G401 (cell line): ENCODE measurements at regions not wholly inside any gene's neighbourhood (a gene's known extent, or its start where the extent isn't known, plus 50 kb on each side); places are given as distances from the start of the nearest gene placed in this dataset.

Experiments
- DNase-seq: peaks from one replicate; pipeline ENCODE4 v3.0.0-alpha.2; 2015; ENCODE audit warnings: low spot score
- in situ Hi-C: cut with HindIII; loops from 2 replicates; pipeline ENCODE4 v1.10.0; 2016; ENCODE audit warnings: low sequenced_read_pairs, mixed read lengths

DNA sequence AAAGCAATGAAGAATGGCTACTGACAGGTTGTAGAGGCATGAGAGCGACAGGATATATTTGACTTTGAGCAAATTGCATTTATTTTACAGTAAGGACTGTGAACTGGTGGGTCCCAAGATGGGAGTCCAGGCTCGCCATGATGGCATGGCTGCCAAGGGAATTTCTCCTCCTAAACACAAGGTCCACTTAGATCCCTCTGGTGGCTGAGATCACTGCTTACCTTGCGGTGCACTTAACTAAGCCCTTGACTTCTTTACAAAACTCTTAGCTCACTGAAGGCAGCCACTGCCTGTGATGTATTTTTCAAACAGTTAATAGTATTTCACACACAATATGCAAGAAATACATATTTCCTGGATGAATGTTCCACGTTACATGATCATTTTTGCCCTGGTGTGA lies 50.3 kb upstream of the SORBS2 start:
- DNase-seq = no peak
- in situ Hi-C loops = no loop called here

DNA sequence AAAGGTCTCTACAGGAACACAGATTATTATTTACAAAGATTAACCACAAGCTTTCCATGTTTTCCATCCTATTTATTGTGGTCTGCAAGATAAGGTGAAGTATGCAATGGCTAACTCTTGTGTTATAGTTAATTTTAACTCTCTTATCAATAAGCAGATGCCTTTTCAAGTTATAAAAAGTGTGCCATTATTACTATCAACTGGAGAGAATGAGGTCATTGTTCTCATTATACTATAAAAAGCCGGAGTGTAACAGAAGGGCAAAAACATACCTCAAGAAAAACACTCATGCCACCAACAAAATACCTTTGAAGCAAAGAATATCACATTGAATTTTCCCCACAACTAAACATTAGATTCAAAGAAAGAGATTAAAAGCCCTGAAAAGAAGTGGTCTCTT lies 52.0 kb upstream of the SORBS2 start:
- in situ Hi-C loops = no loop called here
- DNase-seq = no peak

DNA sequence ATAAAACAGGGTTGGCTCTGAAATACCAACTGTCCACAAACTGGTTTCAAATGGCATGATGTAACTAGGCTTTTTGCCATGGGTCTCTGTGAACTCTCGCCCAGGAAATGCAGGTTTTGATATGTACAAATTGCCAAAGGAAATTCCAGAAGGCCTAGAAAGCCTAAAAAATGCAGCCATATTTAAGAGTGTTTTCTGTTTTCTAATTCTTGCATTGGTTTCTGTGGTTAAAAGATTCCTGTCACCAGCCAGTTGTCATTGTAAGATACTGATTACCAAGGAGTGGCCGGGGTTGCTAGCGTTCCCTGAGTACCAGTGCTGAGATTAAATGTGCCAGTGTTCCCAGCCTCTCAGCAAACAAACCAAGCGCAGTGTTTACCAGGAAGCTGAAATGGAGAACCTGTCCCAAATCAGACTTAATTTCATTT lies 53.9 kb upstream of the SORBS2 start:
- no peak for DNase-seq

DNA sequence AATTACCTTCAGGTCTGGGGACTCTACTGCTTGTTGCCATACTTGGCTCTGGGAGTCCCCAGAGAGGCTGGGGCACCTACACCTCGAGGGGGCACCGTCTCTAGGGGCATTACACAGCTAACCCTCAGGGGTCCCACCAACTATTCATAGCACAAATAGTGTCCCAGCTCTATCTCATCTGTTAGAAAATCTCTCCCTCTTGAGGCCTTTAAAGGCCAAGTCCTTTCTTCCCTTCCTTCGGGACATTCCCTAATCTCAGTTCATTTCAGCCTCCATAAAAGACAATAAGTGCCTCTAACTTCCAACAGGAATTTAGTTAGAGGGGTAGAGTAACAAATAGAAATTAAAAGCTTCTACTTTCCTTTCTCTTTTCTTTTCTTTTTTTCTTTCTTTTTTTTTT lies 55.8 kb upstream of the SORBS2 start:
- in situ Hi-C loops = no loop called here
- no peak for DNase-seq

More for the DNA sequence above, 53.9 kb upstream of the SORBS2 start:
- in situ Hi-C loops = no loop called here

DNA sequence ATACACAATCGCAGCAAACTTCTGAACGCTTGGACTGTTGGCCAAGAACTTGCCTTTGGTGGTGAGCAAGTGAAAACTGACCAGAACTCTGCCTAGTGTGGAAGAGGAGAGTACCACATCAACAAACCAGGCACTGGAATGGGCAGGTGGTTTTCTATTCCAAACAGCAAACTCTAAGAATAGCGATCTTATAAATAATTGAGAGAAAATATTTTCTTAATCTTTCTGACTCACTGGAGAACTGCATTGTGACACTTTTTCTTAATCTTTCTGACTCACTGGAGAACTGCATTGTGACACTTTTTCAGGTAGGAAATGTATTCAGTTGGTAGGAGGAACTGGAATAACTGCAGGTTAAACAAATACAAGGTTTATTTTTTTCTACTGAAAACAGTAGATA lies 57.0 kb upstream of the SORBS2 start:
- no peak for DNase-seq
- in situ Hi-C loops = no loop called here

DNA sequence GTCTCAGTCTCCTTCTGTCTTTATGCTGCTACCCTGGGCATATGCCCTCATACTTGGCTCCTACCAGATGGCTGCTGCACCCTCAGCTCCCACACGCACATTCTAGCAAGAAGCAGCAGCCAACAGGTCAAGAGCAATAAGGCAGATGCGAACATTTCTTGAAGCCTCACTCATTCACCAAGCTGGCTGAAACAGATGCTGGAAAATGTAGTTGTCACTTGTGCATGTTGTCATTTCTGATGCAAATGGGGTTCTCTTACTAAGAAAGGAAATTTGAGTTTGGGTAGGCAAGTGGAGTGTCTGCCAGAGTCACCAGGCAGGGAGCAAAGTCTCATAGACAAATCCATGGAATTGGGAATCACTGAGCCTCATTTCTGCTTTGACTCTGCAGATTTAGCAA lies 57.4 kb upstream of the SORBS2 start:
- in situ Hi-C loops = no loop called here
- no peak for DNase-seq

DNA sequence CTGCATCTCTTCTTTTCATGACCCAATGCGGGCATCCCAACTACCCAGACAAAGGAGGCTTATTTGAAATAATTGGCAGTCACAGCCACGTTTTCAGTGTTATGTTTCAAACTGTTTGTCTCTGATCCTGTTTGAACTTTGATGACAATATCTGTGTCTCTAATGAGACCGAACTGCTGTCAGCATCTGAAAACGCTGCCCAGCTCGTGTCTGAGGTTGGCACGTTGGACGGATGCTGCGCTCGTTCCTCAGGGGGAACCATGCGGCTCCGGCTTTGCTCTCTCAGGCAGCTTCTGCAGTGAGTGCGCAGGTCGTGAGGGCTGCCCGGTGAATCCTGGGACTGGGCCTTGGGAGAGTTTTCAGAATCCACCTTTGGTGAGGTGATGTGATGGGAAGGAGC lies 58.4 kb upstream of the SORBS2 start:
- no peak for DNase-seq
- in situ Hi-C loops = no loop called here

DNA sequence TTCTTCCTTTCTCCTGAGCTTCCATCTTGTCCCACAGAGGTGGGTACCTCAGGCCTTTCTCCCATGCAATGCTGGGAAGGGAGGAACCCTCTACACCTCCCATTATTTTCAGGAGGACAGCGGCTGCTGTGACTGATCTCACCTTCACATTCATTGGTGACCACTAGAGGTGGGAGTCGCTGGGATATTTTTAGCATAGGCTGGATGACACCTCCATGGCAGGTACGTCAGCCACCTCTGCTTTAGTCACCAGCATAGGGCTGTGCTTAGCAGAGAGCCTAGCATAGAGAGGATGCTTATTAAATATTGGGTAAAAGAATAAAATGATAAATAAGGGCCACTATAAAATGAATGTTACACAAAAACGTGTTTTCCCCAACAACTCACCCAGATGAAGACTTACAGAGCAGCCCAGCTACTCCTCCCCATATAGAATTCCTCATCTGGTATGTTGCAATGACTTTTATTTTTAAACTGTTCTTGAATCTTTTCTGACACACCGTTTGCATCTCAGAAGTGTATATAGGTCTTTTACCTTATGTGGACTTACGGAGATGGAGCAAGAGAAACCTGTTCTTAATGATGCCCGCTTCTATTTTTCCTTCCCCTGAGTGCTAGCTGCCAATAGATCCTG lies 60.9 kb upstream of the SORBS2 start:
- in situ Hi-C loops = no loop called here
- DNase-seq = no peak

DNA sequence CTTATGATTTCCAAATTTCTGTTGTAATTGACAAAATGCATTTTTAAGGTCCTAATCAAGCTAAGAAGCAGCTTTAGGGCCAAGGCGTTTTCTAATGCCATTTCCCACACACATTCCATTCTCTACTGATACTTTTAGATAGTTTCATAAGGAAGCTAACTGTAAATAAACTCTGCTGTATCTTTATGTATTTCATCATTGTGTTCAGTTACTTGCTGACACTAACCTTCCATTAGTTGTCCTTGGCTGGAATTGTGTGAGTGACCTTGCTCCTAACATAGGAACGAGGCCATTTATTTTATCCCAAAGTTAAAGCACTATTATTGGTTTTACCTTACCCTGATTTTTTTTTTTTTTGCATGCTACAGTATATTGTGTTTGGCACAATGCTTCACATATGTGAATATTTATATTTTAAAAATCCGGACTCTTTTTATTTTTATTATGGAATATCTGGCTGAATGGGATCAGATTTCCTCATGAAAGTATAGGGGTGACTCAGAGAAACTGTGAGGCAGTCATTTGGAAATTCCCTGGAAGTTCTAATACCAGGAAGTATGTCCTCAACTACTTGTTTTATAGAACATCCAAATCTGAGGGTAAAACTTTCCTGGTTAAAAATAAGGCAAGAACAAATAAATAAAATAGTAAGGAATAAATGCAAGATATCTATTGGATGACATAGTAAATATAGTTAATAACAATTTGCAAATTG lies 62.7 kb upstream of the SORBS2 start:
- in situ Hi-C loops = no loop called here
- no peak for DNase-seq

DNA sequence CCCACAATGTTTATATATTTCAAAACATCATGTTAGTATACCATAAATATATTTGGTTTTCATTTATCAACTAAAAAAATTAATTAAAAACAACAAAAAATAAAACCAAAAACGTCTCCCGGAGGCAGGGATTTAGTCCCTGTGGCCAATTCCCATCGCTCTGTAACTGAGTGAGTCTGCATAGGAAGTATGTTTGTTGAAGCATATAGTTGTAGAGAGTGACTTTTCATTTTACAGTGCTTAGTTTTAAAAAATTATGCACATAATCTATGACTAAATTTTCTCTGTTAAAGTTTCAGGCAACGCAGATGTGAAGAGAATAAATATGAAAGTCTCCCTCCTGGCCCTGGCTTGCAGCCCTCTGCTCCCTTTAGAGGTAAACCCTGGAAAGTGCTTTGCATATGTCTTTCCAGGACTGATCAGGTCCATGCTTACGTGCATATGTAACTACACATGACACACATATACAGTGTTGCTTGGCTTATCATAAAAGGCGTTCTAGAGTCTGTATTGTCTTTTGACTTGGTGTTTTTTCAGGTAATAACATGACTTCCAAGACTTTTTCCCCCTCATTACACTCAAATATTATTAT lies 63.4 kb upstream of the SORBS2 start:
- in situ Hi-C loops = no loop called here

DNA sequence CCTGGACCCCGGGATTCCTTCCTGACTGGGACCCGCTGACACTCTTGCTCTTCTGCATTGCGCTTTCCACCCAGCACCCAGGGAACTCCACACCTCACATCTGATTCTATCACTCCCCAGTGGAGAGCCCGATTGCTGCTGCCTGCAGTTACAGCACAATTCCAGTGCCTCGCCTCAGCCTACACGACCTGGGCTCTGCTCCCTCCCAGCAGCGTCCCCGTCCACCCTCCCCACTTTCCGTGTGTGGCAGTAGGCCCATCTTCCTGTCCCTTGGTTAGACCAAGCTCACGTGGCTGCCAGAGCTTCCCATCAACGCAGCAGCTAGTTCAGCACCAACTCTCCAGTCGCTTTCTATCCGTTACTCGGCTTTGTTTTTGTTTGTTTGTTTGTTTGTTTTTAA lies 66.6 kb upstream of the SORBS2 start:
- no peak for DNase-seq
- in situ Hi-C loops = no loop called here

More for the DNA sequence above, 63.4 kb upstream of the SORBS2 start:
- no peak for DNase-seq

DNA sequence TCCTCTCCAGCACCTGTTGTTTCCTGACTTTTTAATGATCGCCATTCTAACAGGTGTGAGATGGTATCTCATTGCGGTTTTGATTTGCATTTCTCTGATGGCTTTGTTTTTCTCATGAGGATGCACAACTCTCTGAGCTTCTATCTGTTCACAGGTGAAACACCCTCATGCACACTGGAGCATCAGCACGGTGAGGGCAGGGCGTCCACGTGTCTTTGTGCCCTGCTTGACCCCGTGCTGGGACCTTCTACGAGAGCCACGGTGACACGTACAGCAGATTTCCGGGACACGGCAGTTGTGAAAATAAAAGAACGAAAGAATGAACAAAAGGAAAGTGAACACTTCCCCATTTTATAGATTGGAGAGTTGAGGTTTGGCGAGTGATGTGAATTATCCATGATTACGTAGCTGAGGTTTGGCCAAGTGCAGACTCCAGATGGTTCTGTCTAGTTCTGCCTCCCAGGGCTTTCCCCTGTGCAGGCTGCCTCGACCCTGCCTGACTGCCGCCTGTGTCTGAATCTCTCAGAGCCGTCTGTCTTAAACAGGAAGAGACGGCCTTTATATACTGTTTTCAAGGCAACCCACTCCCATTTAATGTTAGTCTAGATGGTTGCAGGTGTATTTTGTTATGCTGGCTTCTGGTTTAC lies 67.8 kb upstream of the SORBS2 start:
- DNase-seq = no peak
- in situ Hi-C loops = no loop called here

DNA sequence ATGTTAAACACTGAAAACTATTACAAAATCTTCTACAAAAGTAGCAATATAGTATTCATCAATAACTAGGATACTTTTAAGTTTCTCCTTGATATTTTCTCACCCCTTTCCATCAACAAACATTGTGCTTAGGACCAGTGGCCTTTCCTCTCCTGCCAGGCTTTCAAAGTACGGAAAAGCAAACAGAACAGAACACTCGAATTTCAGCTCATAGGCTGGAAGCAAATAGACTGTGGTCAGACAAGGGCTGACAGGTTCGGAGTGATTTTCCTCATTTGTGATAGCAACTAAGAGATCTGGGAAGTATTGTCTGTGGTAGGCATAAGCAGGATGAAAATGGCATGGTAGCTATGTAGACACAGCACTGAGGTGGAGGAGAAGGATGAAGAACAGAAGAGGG lies 68.6 kb upstream of the SORBS2 start:
- in situ Hi-C loops = no loop called here
- DNase-seq = no peak

DNA sequence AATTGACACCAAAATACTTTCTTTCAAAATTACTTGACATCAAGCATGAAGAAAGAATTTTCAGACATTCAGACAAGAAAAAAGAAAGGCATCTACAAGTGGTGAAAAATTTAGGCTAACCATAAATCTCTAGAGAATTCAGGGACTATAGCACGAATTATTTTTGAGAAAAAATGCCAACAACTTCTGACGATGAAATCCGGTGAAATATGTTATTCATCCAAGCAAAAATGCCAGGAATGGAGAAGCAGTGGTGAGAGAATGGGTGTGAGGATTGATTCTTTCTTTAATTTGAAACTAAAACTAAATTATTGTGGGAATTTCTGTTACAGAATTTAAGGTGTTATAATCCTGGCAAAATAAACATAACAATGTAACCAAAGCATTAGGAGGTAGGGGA lies 69.4 kb upstream of the SORBS2 start:
- in situ Hi-C loops = no loop called here
- DNase-seq = no peak

DNA sequence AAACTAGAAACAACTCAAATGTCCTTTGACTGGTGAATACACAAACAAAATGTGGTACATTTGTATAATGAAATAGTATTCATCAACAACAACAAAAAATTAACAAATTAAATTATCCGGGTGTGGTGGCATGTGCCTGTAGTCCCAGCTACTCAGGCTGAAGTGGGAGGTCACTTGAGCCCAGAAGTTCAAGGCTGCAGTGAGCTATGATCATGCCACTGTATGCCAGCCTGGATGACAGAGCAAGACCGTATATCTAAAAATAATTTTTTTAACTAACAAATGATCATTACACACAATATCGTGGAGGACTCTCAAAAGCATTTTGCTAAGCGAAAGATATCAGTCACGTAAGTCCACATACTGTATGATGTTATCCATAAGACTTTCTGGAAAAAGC lies 71.6 kb upstream of the SORBS2 start:
- in situ Hi-C loops = no loop called here
- no peak for DNase-seq

DNA sequence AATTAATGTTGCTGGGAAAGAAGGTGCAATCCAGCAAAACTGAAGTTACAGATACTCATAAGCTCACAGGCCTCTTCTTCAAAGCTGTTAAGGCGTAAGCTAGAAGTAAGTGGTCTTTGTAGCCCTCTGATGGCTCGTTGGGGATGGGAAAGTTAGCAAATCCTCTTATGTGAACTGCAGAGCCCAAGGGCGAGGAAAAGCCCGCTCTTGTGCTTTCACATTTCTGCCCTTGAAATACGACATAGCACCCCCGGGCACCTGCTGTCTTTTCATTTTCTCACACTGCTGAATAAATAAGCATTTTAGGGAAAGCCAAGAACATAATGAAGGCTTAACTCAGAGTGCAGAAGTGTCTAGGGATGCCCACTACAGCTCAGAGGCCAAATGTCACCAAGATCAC lies 73.1 kb upstream of the SORBS2 start:
- in situ Hi-C loops = loop anchor here (5.0 kb wide), 1 partner anchor 33 kb away; no protein-coding TSS in a partner anchor
- no peak for DNase-seq

DNA sequence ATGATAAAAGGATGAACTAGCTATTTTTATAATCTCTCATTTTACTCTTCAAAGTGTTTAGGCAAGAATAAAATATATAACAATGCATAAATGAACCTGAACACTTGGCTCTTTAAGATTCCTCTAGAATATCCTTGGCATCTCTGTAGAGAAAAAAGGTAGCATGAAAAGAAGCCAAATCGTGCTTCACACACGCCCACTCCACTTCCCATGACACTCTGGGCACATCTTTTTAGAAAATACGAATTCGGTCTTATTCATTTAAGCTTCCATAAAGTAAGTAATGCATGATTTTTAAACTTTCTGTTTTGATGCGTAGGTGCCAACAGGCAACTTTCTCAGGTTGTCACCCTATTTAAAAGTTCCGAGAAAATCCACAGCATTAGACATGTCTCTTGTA lies 73.6 kb upstream of the SORBS2 start:
- DNase-seq = no peak
- in situ Hi-C loops = loop anchor here (5.0 kb wide), 1 partner anchor 33 kb away; no protein-coding TSS in a partner anchor

DNA sequence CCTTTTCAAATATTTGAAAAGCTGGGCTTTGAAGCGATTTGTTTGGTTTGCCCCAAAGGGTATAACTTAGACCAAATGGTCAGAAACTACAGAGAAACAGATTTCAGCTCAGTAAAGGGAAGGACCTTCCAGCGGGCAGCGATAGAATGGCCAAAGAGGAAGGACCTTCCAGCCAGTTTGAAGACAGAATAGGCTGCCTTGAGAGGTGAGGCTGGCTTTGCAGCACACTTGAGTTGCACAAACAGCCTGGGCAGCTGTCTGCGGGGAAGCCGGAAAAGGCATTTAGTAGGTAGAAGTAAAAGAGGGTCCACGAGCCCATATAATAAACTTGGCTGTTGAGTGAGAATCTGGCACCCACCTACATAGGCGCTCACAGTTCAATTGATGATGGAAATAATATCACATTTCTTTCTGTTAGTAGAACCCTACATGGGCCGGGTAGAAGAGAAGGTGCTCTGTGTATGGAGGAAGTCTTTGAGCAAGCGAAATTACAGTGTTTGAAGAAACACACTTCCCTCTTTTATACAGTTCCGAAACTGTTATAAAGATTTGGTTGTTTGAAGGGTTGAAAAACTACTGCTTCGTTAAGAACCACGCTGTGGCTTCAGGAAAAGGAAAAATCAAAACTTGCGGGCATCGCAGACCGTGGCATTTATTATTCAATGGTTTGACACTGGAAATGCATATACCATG lies 75.0 kb upstream of the SORBS2 start:
- no peak for DNase-seq
- in situ Hi-C loops = loop anchor here (5.0 kb wide), 1 partner anchor 35 kb away; no protein-coding TSS in a partner anchor

DNA sequence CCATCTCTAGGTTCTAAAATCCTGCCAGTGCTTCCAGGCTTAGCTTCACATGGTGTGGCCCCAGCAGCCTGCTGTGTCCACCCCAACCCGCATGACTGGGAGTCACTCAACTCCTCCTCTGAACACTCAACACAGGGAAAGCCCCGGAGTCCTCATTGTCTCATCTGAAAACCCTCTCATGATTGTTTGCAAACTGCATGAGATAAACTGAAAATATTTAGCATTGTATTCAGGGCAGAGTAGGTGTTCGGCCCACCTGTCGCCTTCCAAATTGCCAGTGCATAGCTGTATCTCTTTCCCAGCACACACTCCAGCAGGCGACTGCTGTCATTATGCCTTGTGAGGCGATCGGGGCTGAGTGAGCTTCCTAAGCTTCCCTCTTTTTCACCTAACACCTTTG lies 76.7 kb upstream of the SORBS2 start:
- in situ Hi-C loops = loop anchor here (5.0 kb wide), 1 partner anchor 36 kb away; no protein-coding TSS in a partner anchor
- DNase-seq = no peak
